Activated T-cell treated with anti-CD3 and anti-CD28 coated beads, Interleukin-2, amount 50 U/mL, for 72 hours (primary cell): ENCODE measurements at regions not wholly inside any gene's neighbourhood (a gene's known extent, or its start where the extent isn't known, plus 50 kb on each side); places are given as distances from the start of the nearest gene placed in this dataset.
A peak's percentile ranks its signal among the peaks of the same experiment; 100 is the strongest.

ENCODE experiments used
- ATAC-seq, 2 donors: fragments of 150-1000 bp; cut with Tn5 transposase; replicated peaks in 1 of 2; 2 replicates each; pipeline ENCODE4 v1.10.0; 2021; ENCODE audit warnings: moderate library complexity in 2 of 2, mild to moderate bottlenecking in 1 of 2
- DNase-seq, 2 donors: peaks; one replicate each; pipeline ENCODE4 v3.0.0; 2021 to 2022; ENCODE audit warnings: mixed read lengths in 1 of 2
- H3K27ac Mint-ChIP-seq: one replicate; pipeline ENCODE4 v1.8.0; 2022; ENCODE audit warnings: mild to moderate bottlenecking, moderate library complexity, mixed read lengths
- H3K27me3 Mint-ChIP-seq: one replicate; pipeline ENCODE4 v1.8.0; 2022; ENCODE audit warnings: low read depth, mixed read lengths
- H3K36me3 Mint-ChIP-seq, 2 donors: one replicate each; pipeline ENCODE4 v1.8.0; 2022; ENCODE audit warnings: mixed read lengths in 2 of 2, mild to moderate bottlenecking in 1 of 2; ENCODE audit not compliant: insufficient read depth in 2 of 2
- H3K4me1 Mint-ChIP-seq: one replicate; pipeline ENCODE4 v1.8.0; 2022; ENCODE audit warnings: low read depth, mixed read lengths
- H3K4me3 Mint-ChIP-seq, 2 donors: one replicate each; pipeline ENCODE4 v1.8.0; 2022; ENCODE audit warnings: mild to moderate bottlenecking in 2 of 2, mixed read lengths in 2 of 2, moderate library complexity in 2 of 2
- H3K9me3 Mint-ChIP-seq, 2 donors: one replicate each; pipeline ENCODE4 v1.8.0; 2022; ENCODE audit warnings: mixed read lengths in 2 of 2

- no peak for ATAC-seq
- H3K27ac Mint-ChIP-seq, result no peak overlapping the region
- peaks cover 5% of the 10 kb centered on the region for H3K27me3 Mint-ChIP-seq
- no peak overlapping the region for H3K4me3 Mint-ChIP-seq
- no peaks in the 10 kb centered on the region for H3K36me3 Mint-ChIP-seq
- H3K9me3 Mint-ChIP-seq, result no peaks in the 10 kb centered on the region
- peaks cover 31% of the 10 kb centered on the region for H3K4me1 Mint-ChIP-seq
- DNase-seq, result no peak
Measured at GRCh38 chrX:39733745-39734144, 364.0 kb downstream of the BCOR start.

DNA sequence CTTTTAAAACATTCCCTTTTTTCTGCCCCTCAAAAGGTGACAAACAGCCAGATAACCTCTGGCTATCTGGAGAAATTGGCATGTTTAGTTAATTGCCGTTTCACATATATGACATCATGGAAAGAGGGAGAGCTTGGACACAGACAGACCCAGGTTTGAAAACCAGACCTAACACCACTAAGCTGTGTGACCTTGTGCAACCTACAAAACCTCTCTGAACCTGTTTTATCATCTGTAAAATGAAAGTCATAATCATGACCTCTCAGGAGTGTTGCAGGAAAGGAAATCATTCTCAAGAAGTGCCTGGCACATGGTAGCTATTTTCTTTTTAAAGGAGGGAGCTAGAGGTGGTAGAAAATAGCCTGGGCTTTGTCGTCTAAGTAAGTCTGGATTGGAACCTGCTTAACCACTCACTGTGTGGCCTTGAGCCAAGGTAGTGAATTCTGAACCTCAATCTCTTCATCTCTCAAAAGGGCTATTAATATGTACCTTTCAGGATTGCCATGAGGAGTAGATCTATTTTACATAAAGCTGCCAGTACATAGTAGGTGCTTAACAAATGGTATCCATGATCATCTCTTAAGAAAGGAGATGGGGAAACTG, 363.5 kb downstream of the BCOR start:
- DNase-seq, result no peak
- Mint-ChIP-seq H3K27me3 (peaks cover 5% of the 10 kb centered on the region), H3K36me3 (no peaks in the 10 kb centered on the region), H3K9me3 (no peaks in the 10 kb centered on the region), H3K4me1 (peaks cover 31% of the 10 kb centered on the region), H3K4me3 (no peak overlapping the region), H3K27ac (no peak overlapping the region)
- no peak for ATAC-seq

DNA sequence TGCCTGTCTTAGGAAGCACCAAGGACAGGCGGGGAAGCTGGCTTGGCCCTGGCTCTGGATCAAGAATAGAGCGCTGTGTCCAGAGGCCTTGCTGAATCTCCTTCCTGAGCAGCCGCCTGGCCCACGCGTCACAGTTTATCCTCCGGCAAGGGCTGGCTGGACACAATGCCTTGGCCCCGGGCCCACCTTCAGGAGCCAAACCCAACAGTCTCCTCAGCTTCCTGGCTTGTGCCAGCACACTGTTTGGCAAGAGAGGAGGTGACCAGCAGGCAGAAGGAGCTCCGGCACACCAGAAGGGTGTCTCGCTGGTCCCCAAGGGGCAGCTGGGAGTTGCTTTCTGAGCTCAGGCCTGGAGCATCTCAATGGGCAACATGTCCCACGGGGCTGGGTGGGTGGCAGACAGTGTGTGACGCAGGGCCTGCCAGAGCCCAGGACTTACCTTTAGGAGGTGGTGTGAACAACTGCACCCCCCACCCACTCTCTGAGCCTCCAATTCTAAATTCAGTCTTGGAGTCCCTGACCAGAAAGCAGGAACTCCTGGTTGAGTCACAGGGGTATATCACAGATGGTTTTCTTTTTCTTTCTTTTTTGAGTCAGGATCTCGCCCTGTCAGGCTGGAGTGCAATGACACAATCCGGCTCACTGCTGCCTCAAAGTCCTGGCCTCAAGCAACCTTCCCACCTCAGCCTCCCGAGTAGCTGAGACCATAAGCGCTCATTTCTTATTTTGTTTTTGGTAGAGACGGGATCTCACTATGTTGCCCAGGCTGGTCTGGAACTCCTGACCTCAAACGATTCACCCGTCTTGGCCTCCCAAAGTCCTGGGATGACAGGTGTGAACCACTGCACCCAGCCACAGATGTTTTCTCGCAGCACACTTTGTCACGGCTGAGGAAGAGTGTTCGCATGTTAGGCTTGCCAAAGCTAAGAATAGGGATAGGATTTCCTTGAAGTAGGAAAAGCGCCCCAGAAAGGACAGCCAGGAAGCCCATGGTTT, 361.2 kb downstream of the BCOR start:
- peak in 1 of 2 donors; percentile 24 for DNase-seq
- Mint-ChIP-seq H3K4me1 (peaks cover 17% of the 10 kb centered on the region), H3K27me3 (peaks cover 5% of the 10 kb centered on the region), H3K27ac (no peak overlapping the region), H3K36me3 (no peaks in the 10 kb centered on the region), H3K9me3 (no peaks in the 10 kb centered on the region), H3K4me3 (no peak overlapping the region)
- ATAC-seq, result peak; percentile 58 to 66

DNA sequence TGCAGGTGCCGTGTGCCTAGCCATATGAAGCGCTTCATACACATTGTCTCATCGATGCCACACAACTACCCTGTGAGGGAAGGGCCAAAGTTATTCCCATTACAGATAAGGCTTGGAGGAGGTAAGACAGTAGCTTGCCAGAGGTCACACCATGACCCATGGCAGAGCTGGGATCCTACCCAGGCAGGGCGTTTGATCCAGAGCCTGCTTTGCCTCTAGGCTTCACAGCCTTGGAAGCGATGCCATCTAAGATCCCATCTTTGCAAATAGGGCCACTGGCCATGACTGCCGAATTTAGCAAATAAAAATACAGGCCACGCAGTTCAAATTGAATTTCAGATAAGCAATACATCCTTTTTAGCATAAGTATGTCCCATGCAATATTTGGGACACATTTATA, 358.2 kb downstream of the BCOR start:
- Mint-ChIP-seq H3K27ac (no peak overlapping the region), H3K27me3 (peaks cover 5% of the 10 kb centered on the region), H3K9me3 (no peaks in the 10 kb centered on the region), H3K4me3 (no peak overlapping the region), H3K36me3 (no peaks in the 10 kb centered on the region), H3K4me1 (peaks cover 8% of the 10 kb centered on the region)
- ATAC-seq, result no peak
- no peak for DNase-seq

GRCh38 chrX:39740078-39740477, 357.7 kb downstream of the BCOR start:
- H3K27me3 Mint-ChIP-seq, result peaks cover 5% of the 10 kb centered on the region
- H3K9me3 Mint-ChIP-seq, result no peaks in the 10 kb centered on the region

GRCh38 chrX:39741904-39742303, 355.9 kb downstream of the BCOR start:
- Mint-ChIP-seq H3K4me3 (no peak overlapping the region), H3K36me3 (no peaks in the 10 kb centered on the region), H3K27me3 (peaks cover 5% of the 10 kb centered on the region), H3K27ac (no peak overlapping the region), H3K9me3 (no peaks in the 10 kb centered on the region), H3K4me1 (peaks cover under 1% of the 10 kb centered on the region)
- DNase-seq (no peak), ATAC-seq (no peak)

More at GRCh38 chrX:39740078-39740477, 357.7 kb downstream of the BCOR start:
- H3K4me1 Mint-ChIP-seq, result peaks cover 8% of the 10 kb centered on the region
- no peaks in the 10 kb centered on the region for H3K36me3 Mint-ChIP-seq
- no peak for DNase-seq
- H3K4me3 Mint-ChIP-seq, result no peak overlapping the region
- ATAC-seq, result no peak
- H3K27ac Mint-ChIP-seq, result no peak overlapping the region

- H3K27me3 Mint-ChIP-seq, result no peaks in the 10 kb centered on the region
- no peak overlapping the region for H3K27ac Mint-ChIP-seq
- DNase-seq, result no peak
- H3K4me3 Mint-ChIP-seq, result no peak overlapping the region
- H3K4me1 Mint-ChIP-seq, result no peaks in the 10 kb centered on the region
- no peak for ATAC-seq
- H3K36me3 Mint-ChIP-seq, result no peaks in the 10 kb centered on the region
- no peaks in the 10 kb centered on the region for H3K9me3 Mint-ChIP-seq
Measured at GRCh38 chrX:39745818-39746217, 351.9 kb downstream of the BCOR start.

DNA sequence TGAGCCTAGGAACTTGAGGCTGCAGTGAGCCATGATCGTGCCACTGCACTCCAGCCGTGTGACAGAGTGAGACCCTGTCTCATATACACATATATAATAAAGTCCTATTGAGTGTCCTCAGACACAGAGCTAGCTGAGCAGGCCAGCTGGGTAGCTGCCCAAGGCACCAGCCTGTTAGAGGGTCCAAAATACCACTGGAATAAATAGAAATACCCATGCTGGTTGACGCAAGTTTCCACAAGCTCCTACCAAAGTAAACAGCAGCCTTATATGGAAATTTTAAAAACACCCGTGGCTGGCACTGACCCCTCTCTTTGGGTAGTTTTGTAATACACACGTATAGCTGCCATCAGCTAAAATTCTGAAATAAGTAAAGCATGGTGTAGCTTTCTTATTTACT, 348.6 kb downstream of the BCOR start:
- Mint-ChIP-seq H3K27me3 (no peaks in the 10 kb centered on the region), H3K4me3 (no peak overlapping the region), H3K27ac (no peak overlapping the region), H3K4me1 (peaks cover 13% of the 10 kb centered on the region), H3K36me3 (peaks cover 0 to 2% of the 10 kb centered on the region in 2 donors), H3K9me3 (peaks cover 0 to 1% of the 10 kb centered on the region in 2 donors)
- ATAC-seq (no peak), DNase-seq (no peak)

DNA sequence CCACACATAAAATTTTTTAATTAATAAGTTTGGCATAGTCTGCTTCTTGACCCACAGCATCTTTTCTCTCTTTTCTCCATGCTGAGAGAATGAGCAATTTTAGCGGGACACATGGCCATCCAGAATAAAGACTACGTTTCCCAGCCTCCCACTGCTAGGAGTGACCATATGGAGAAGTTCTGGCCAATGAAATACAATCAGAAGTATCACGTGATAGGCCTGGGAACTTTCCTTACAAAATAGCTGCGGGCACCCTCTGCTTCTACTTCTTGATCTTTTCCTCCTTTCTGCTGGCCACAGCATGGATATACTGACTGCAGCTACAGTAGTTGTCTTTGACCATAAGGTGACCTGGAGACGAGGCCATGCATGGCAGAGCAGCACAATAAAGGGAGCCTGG, 348.0 kb downstream of the BCOR start:
- no peak for ATAC-seq
- Mint-ChIP-seq H3K27ac (no peak overlapping the region), H3K36me3 (peaks cover 0 to 2% of the 10 kb centered on the region in 2 donors), H3K4me1 (peaks cover 13% of the 10 kb centered on the region), H3K4me3 (no peak overlapping the region), H3K27me3 (no peaks in the 10 kb centered on the region), H3K9me3 (peaks cover 0 to 1% of the 10 kb centered on the region in 2 donors)
- DNase-seq, result no peak

- H3K4me3 Mint-ChIP-seq, result no peak overlapping the region
- no peak for ATAC-seq
- DNase-seq, result no peak
- H3K27me3 Mint-ChIP-seq, result no peaks in the 10 kb centered on the region
- peaks cover 0 to 1% of the 10 kb centered on the region in 2 donors for H3K9me3 Mint-ChIP-seq
- peaks cover 13% of the 10 kb centered on the region for H3K4me1 Mint-ChIP-seq
- H3K27ac Mint-ChIP-seq, result no peak overlapping the region
- peaks cover 0 to 2% of the 10 kb centered on the region in 2 donors for H3K36me3 Mint-ChIP-seq
Measured at GRCh38 chrX:39750256-39750790, 347.4 kb downstream of the BCOR start.

GRCh38 chrX:39750848-39751247, 346.9 kb downstream of the BCOR start:
- ATAC-seq, result no peak
- peaks cover 0 to 1% of the 10 kb centered on the region in 2 donors for H3K9me3 Mint-ChIP-seq
- H3K4me1 Mint-ChIP-seq, result peaks cover 13% of the 10 kb centered on the region
- peaks cover 0 to 2% of the 10 kb centered on the region in 2 donors for H3K36me3 Mint-ChIP-seq
- no peaks in the 10 kb centered on the region for H3K27me3 Mint-ChIP-seq
- DNase-seq, result no peak
- H3K27ac Mint-ChIP-seq, result no peak overlapping the region
- no peak overlapping the region for H3K4me3 Mint-ChIP-seq

DNA sequence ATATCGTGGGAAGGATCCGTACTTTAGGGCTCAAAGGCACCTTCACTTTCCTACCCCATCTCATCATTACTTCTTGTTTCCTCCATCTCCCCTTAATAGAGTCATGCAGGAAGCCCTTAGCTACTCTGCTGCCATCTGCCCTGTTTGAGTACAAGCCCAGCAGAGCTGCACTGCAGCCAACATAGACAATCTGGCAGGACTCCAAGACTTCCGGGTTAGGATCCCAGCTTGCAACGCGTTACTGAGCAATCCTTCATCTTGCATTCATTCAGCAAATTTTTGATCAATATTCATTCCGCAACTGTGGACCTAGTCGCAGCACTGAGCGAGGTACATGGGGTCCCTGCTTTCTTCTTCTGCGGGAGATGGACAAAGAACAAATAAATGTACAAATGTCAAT, 344.9 kb downstream of the BCOR start:
- no peak for DNase-seq
- Mint-ChIP-seq H3K27ac (no peak overlapping the region), H3K9me3 (peaks cover 0 to 1% of the 10 kb centered on the region in 2 donors), H3K36me3 (peaks cover 0 to 2% of the 10 kb centered on the region in 2 donors), H3K4me3 (no peak overlapping the region), H3K4me1 (peaks cover 13% of the 10 kb centered on the region), H3K27me3 (no peaks in the 10 kb centered on the region)
- ATAC-seq, result no peak

- DNase-seq, result no peak
- Mint-ChIP-seq H3K27me3 (no peaks in the 10 kb centered on the region), H3K27ac (no peak overlapping the region), H3K4me1 (peaks cover 13% of the 10 kb centered on the region), H3K36me3 (peaks cover 0 to 2% of the 10 kb centered on the region in 2 donors), H3K4me3 (no peak overlapping the region), H3K9me3 (peaks cover 0 to 1% of the 10 kb centered on the region in 2 donors)
- ATAC-seq, result no peak
Measured at GRCh38 chrX:39753293-39753996, 344.3 kb downstream of the BCOR start.
